NOMO-1 treated with dmso at 0.1 percent for 144 hours (cell line): ENCODE measurements at regions not wholly inside any gene's neighbourhood (a gene's known extent, or its start where the extent isn't known, plus 50 kb on each side); places are given as distances from the start of the nearest gene placed in this dataset.
A peak's percentile ranks its signal among the peaks of the same experiment; 100 is the strongest.
"Not testable (repeated sequence)": the region's sequence is repeated elsewhere in the genome, so short reads cannot be mapped to it uniquely, and the experiment has no call there.

Experiments
- DNase-seq: peaks from one replicate; lab custom pipeline; 2025; ENCODE audit not compliant: unreplicated experiment; lab: John Stamatoyannopoulos, UW

DNA sequence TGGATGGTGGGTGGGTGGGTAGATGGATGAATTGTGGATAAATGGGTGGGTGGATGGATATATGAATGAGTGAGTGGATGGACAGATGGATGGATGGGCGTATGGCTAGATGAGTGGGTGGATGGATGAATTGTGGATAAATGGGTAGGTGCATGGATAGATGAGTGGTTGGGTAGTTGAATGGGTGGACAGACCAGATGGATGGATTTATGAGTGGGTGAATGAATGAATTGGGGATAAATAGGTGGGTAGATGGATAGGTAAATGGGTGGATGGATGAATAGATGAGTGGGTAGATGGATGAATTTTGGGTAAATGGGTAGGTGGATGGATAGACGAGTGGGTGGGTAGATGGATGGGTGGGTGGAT is 108.7 kb downstream of the NPIPB11 start:
- not testable (repeated sequence) for DNase-seq

DNA sequence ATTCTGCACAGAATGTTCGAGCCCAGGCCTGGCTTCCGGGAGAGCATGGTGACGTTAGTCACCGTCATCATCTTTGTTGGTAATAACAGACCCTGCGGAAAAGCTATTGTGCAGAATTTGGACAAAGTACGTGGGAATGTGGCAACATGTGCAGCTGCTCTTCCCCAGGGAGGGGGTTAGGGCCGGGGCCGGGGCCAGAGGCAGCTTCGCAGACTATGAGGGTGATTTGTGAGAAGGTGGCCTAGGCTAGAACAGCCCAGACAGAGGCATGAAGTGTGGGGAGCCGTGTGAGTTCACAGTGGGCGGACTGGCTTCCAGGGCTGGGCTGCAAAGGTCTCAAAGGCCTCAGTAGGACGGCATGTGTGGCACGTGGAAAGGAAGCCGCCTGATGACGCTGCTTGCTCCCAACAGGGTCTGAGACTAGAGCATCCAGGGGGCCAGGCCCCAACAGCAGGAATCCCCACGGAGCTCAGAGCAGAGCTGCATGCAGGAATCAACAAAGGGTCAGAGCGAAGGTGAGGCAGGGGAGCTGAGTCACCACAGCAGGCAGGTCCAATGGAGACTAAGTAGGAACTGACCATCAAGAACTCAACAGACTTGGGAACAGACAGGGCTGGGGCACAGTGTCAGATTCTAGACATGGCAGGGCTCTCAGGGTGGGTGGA is 109.2 kb downstream of the NPIPB11 start:
- DNase-seq, result not testable (repeated sequence)

DNA sequence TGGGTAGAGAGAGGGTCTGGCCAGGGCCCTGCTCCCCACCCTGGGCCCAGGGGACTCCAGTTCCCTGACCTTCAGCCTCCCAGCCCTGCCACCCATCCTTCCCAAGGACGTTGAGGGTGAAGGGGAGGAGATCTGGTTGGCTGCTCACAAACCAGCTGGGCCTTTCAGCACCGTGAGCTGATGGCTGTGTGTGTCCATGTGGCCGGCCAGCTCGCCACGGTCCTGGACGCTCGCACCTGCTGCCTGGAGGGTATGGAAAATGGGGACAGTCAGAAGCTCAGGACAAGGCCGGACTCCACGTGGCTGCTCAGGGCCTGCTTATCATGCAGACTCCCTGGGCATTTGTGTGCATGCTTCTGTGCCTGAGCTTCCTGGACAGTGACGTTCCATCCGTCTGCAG is 110.3 kb downstream of the NPIPB11 start:
- DNase-seq, result not testable (repeated sequence)

DNA sequence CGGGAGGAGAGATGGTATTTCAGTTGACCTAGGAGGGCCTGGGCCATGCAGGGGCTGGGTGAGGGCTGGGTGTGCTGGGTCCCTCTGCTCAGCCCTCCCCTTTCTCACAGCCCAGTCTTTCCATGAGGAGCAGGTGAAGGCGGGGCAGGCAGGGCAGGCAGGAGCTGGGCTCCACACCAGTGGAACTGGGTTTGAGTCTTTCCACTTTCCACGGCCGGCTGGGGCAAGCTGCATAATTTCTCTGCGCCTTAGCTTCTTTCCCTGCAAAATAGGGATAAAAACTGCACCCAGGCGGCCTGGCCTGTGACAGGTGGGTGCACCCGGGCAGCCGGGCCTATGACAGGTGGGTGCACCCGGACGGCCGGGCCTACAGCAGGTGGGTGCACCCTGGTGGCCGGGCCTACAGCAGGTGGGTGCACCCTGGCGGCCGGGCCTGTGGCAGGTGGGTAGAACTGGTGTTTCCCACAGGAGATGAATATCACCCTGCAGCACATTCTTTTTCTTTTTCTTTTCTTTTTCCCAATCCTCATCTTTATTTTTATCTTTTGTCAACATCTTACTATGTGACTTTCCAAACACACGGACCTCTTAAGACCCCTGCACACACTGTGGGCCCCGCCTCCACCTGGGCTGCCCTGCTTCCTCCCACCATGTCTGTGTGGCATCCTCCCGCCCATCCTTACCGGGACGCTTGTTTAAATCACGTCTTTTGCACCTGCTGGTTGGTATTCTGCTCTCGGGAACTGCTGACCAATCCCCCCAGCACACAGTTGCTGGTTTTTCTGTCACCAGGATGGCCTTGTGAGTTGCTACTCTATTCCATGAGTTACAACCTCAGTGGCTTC is 111.3 kb downstream of the NPIPB11 start:
- DNase-seq, result not testable (repeated sequence)

DNA sequence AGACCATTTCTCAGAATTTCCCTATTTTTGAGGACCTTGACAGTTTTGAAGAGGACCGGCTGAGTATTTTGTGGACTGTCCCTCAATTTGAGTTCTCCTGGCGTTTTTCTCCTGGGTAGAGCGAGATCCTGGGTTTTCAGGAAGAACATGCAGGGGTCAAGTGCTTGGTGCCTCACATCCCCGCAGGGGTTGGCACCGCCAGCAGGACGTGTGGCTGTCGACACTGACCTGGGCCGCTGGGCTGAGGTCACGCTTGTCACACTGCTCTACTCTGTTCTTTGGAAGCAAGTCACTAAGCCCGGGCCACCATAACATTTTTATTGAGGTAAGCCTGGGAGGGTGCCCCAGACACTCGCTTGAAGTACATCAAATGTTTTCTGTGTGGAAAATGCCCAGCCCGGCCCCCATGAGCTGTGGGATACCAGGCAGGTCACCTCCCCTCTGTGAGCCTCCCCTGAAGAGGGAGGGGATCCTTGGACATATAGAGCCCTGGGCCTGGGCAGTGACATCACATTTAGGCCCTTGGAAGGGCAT is 112.0 kb downstream of the NPIPB11 start:
- not testable (repeated sequence) for DNase-seq

DNA sequence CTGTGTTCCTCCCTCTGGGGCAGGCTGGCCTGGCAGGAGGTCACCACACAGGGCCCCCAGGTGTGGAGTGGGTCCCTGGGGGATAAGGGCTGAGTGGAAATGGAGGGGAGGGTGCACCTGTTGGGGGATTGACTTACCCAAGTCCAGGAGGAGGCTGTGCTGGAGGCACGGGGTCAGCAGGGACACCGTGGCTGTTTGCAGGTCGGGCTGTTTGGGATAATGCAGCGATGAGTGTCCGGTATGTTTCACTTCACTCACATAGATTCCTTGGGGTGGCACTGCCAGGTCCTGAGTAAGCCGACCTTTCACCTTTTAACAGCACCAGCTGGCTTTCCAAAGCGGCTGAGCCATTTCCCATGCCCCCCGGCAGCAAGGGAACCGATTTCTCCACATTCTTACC is 113.0 kb downstream of the NPIPB11 start:
- DNase-seq, result not testable (repeated sequence)

DNA sequence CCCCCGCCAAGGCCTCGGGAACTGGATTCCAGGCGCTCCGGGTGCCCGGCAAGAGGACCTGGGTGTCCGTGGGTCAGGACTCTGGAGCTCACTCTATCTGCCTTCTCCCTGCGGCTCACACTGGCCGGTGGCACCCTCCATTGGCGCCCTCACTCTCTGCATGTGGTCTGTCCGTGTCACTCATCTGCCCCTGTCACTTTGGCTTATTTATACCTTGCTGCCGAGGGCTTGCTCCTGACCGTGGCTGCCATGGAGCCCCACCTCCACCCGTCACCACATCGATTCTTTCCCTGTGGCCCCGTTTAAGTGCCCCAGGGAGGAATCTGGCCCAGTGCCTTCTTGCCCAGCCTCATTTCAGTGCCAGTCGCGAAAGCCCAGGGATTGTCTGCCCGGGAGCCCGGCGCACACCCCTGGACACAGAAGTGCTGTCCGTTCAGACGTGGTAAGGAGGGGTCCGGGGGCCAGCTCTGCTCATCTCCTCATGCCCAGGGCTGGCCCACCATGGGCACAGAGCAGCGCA is 113.5 kb downstream of the NPIPB11 start:
- DNase-seq, result not testable (repeated sequence)

DNA sequence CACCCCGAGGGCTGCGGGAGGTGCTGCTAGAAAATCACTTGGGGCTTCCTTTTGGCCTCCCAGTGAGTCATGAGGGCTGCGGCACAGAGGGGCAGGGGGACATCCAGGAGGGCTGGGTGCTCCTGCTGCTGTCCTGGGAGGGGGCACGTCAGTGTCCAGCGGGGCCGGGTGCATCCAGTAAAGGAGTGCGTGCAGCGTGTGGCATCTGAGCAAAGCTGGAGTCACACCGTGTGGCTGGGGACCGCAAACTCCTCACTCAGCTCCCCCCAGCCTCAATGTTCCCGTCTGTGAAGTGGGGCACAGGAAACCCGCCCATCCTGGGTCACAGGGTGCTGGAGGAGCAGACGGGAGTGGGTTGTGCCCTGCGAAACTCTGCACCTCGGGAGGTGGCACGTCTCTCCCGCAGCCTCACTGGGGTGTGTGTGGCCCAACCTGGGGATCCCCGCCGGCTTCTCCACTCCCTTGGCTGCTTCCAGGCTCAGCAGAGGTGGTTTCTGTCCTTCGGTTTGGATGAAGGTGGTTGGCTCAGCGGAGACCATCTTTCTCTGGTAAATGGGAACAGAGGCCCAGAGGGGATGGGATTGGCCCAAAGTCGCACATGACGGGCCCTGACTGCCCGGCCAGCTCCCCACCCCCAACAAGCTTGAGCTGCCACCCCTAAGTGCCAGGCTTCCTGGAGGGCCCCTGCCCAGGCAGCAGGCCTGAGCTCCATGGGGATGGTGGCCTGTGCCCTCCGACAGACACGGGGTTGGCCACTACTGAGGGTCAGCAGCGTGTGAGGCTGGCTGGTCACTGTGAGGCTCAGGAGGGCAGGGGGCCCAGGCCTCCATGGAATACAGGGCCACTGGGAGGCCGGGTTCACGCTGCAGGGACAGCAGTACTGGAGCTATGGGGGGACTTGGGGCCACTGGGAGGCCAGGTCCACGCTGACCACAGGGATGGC is 114.9 kb downstream of the NPIPB11 start:
- DNase-seq, result not testable (repeated sequence)

DNA sequence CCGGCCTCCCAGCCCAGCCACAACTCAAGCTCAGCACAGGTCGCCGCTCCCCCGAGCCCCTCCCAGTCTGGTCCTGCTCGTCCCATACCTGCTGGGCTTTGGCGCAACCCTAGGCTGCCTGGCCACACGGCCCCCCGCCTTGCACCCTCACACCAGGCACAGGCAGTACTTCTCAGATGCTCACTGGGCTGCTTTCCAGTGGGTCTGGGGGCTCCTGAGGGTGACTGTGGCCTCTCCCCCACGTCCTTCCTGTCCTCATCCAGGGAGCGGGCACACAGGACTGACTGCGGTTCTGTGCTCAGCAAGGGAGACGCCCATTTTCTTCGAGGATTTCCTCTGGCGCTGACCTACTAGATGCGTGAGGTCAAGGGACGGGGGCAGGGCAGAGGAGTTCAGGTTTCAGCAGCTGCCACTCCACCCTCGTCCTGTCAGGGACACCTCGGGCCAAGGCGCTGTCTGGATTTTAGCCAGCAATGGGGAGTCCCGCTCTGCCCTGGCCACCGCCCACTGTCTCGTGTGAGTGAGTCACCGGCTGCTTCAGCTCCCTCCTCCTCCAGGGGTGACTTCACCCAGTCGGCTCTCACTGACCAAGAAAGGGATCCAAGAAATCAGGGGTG is 115.8 kb downstream of the NPIPB11 start:
- peak; percentile 6 for DNase-seq

DNA sequence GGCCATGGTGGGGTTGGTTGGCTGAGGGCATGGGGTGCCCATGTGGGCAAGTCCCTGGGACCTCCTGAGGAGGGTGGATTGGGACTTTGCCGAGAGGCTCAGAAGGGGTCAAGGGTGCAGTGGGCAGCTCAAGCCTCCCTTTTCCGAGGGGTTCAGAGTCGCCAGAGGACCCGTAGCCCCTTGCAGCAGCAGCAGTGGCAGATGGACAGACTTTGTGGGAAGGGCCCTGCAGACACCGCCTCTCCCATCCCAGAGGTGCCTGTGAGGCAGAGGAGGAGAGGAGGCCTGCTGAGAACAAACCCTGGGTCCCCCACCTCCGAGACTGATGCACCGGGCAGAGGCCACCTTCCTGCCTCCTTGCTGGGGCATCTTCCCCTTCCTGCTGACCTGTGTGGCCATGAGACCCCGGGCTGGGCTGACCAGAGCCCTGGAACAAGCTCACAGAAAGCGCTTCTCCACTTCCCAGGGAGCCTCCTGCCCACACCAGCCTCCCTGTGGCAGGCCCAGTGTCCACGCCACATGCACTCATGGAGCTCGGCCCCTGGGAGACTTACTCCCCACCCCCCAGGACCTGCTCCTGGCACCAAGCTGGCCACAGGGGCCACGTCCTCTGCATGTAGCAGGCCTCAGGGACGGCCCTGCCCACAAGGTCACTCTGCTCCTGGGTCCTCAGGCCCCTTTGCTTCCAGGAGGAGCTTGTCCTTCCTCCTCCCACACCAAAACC is 116.8 kb downstream of the NPIPB11 start:
- not testable (repeated sequence) for DNase-seq

DNA sequence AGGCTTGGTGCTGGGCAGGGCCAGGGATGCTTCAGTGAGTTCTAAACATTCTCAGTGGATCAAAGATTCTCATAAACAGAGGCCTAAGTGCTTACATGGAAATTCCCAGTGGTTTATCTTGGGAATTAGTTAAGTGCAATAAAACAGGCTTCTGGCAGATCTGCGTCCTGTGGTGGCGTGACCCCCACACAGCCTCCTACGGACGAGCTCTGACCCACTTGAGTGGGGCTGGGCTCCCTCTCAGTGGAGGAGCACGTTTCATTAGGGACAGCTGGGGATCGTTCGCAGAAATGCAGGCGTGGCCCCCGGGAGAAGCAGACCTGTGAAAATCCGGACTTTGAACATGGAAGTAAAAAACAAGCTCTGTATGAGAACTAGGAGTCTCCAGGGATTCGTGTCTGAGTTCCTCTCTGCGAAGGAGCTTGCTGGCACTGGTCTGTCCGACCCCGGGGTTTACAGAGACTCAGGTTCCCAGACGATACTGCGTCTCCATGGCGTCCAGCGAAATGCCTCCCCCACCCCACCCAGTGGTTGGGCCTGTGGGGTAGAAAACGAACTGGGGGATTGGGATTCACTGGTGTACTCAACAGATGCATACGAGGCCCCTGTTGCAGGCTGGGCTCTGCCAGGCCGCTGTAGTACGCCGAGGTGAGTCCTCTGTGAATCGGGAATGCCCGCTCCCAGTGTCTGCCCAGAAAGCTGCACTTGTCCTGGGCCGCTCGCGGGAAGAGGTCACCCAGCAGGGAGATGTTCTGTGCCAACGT is 117.6 kb downstream of the NPIPB11 start:
- DNase-seq, result not testable (repeated sequence)

DNA sequence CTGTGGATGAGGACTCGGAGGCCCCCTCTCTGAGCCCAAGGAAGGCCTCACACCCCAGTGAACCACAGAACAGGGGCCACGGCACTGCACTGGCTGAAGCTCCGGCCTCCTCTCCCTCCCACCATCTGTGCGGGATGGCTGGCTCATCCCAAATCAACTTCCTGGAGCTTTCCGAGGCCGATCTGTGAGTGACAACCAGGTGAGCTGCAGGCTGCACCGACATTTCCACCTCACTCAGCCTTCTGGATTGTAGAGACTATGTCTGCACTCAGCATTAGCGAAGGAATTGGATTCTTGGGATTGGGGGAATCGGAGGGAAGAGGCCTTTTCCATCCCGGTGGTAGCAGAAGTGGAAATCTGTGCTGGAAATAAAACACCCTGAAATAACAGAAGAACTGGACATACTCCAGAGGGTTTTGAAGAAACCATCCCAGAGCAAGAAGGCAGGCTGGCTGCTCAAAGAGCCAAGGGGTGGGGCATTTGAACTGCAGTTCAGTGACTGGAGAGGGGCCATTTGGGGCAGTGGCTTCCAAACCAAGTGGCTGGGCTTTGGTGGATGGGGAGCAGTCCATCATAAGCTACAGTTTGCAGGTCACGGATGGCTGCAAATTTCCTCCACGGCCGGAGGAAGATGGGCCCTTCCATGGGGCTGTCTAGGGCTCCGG is 118.5 kb downstream of the NPIPB11 start:
- not testable (repeated sequence) for DNase-seq

DNA sequence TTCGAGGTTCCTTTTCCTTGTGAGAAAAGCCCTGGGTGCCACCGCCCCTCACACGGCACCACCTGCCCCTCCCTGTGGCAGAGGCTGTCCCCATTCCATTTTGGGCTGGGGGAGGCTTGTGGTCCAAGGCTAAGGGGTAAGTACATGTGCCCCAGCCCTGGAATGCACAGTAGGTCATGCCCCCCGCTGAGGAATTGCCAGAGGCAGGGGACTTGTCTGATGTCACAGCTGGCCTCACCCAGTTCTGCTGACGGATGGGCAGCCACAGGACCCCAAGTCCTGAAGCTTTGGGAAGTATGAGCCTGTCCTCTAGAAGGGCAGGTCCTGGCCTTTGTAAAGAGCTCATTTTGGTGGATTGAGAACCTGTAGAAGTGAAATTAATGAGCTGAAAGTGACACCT is 119.3 kb downstream of the NPIPB11 start:
- DNase-seq, result not testable (repeated sequence)

DNA sequence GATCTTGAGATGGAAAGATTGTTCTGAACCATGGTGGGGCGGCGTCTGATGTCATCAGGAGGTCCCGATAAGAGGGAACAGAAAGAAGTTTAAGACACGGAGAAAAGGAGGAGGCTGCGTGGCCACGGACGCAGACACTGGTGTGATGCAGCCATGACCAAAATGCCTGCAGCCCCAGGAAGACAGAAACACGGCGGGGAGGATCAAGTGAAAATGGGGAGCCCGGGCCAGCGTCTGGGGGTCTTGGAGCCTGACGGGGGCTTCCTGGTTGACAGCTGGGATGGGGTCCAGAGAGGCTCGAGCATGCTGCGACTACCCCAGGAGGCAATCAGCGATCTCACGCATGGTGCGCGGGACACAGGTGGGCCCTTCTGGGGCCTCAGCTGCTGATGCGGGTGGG is 119.7 kb downstream of the NPIPB11 start:
- not testable (repeated sequence) for DNase-seq

DNA sequence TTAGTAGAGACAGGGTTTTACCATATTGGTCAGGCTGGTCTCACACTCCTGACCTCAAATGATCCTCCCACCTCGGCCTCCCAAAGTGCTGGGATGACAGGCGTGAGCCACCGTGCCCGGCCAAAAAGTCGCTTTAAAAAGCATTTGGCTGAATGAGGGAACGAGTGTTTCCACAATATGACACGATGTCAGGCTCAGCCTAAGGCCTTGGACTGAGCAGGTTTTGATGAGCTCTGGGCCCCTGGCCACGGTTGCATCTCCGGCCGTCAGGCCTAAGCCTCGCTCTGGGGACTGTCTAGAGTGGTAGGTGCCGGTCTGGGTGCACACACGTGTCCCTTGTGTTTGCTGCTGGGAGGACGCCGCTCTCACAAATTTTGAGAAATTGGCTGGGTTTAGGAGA is 120.3 kb downstream of the NPIPB11 start:
- not testable (repeated sequence) for DNase-seq

DNA sequence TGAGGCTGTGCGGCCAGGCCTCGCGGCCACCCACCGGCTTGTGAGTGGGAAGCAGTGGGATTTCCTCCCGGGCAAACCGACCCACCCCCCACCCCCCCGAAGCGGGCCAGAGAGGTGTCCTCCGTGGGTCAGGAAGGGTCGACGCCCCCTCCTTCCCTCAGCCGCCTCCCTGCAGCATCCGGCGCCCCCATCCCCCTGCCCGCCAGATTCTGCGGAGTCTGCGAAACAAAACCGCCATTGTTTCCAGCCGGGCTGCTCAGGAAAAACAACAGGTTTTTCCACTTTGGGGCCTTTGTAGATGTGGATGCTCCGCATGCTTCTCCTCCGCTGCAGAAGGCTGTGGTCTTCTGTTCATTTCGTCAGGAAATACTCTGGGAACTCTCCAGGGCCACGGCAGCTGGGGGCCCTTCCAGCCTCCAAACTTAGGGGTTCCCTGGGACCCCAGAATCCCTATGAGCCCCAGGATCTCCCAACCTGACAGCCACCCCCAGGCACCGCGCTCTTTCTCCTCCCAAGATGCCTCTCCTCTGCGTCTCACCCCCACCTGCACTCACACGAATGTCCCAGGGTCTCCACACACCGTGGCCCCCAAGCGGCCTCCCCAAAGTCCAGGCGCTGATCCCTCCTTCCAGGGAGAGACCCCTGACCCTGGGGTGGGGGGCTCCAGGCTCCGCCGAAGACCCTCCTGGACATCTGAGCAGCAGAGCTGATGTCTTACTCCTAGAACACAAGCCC is 121.2 kb downstream of the NPIPB11 start:
- DNase-seq, result not testable (repeated sequence)

DNA sequence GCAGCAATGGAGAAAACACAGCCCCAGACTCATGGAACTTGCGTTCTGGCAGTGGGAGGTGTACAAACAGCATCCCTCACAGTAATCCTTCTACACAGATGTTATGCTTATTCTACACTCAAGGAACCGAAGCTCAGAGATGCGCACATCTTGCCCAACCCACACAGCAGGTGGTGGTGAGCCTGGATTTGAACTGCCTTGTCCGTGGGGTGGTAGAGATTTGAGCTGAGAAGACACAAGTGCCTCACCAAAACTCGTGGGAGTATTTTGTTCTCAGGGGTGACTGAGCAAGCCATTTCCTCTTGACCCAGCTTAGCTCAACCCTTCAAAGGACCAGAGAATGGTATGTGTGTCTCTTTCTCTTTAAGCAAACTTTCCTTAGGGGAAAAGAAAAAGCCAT is 121.8 kb downstream of the NPIPB11 start:
- DNase-seq, result not testable (repeated sequence)

DNA sequence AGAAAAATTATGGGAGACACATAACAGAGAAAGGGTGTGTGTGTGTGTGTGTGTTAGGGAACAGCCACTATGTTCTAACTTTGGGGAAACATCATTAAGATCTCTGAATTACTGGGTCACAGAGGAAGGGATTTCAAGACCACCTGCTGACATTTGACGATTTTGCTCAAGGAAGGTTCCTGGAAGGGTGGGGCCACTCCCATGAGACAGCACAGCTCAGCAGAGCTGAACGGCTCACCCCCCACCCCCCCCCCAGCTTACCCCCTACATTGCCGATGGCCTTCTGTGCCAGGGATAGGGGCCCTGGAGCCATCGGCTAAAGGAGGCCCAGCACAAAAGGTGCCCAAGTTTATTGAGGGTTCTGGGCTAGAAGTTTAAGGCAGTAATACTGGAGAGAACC is 122.4 kb downstream of the NPIPB11 start:
- not testable (repeated sequence) for DNase-seq
